K562 (cell line): ENCODE measurements at regions not wholly inside any gene's neighbourhood (a gene's known extent, or its start where the extent isn't known, plus 50 kb on each side); places are given as distances from the start of the nearest gene placed in this dataset.

Experiments
- ATAC-seq: fragments of 200-7000 bp; cut with Tn5 transposase; 3 replicates; pipeline ENCODE4 v1.9.1; 2020; ENCODE audit warnings: moderate library complexity
- BruUV-seq: library from RNA; stranded (reverse); fragments of 400-500 nt; replicated peaks from 2 replicates; lab custom pipeline; 2021; lab: Mats Ljungman, UMichigan
- CTCF ChIA-PET: fragments of 300-600 bp; formaldehyde crosslinking; extraction: SDS; loops from one replicate; lab custom pipeline; 2021; ENCODE audit warnings: low intra/inter-chr PET ratio; lab: Yijun Ruan, JAX
- POLR2A ChIA-PET: fragments of 300-600, 350-650 bp; sonication (Branson Sonifier 250); formaldehyde crosslinking; extraction: SDS; loops from one replicate; lab custom pipeline; 2021; ENCODE audit warnings: antibody characterized with exemption, inconsistent platforms; lab: Yijun Ruan, JAX
- DNase-seq, 4 experiments: peaks; one replicate each; pipeline versions ENCODE4 v3.0.0 to v3.0.0-alpha.2; 2011 to 2018; ENCODE audit warnings: low spot score in 3 of 4, mixed read lengths in 3 of 4; ENCODE audit errors: extremely low read depth in 1 of 4
- FAIRE-seq: peaks from 2 replicates; lab custom pipeline; 2011; peaks lifted over from hg19 to GRCh38; lab: Jason Lieb, UNC
- H2AFZ ChIP-seq: 2 replicates; pipeline ENCODE4 v1.6.0; 2011; ENCODE audit warnings: low read depth, low read length, control low read depth, inconsistent platforms
- H3K27ac ChIP-seq: fragments of 200-600 bp; 3 replicates; pipeline ENCODE4 v1.8.0; 2011; ENCODE audit warnings: low read depth, mild to moderate bottlenecking, control low read depth, inconsistent platforms, low read length, moderate library complexity, mixed read lengths; ENCODE audit errors: extremely low read depth
- H3K27me3 ChIP-seq, 2 experiments: fragments of 300-600 bp in 1 of 2; 2 replicates in 1 of 2; 3 replicates in 1 of 2; pipeline versions ENCODE4 v1.6.0 to v1.8.0; 2011; ENCODE audit warnings: inconsistent platforms in 2 of 2, low read length in 2 of 2, mild to moderate bottlenecking in 1 of 2, mixed read lengths in 1 of 2, moderate library complexity in 1 of 2; ENCODE audit not compliant: control insufficient read depth in 2 of 2, insufficient read depth in 2 of 2
- H3K36me3 ChIP-seq: fragments of 300-600 bp; 3 replicates; pipeline ENCODE4 v1.8.0; 2011; ENCODE audit warnings: mild to moderate bottlenecking, low read length, inconsistent platforms; ENCODE audit not compliant: control insufficient read depth, insufficient read depth
- H3K4me1 ChIP-seq, 2 experiments: fragments of 200-600 bp in 1 of 2; replicated peaks in 1 of 2; 2 replicates in 1 of 2; 3 replicates in 1 of 2; pipeline versions ENCODE4 v1.5.1 to v1.8.0; 2011; ENCODE audit warnings: inconsistent platforms in 2 of 2, low read length in 2 of 2, mild to moderate bottlenecking in 1 of 2, mixed read lengths in 1 of 2, moderate library complexity in 1 of 2; ENCODE audit not compliant: control insufficient read depth in 2 of 2, insufficient read depth in 2 of 2
- H3K4me2 ChIP-seq: 2 replicates; pipeline ENCODE4 v1.6.1; 2011; ENCODE audit warnings: low read length, control low read depth, inconsistent platforms, mixed read lengths; ENCODE audit not compliant: insufficient read depth
- H3K4me3 ChIP-seq: fragments of 200-600 bp; sonication (generic), shearing (Covaris generic); 2 replicates; pipeline ENCODE4 v1.5.1; 2016; ENCODE audit warnings: control low read depth, inconsistent platforms
- H3K79me2 ChIP-seq: fragments of 200-600 bp; 3 replicates; pipeline ENCODE4 v1.8.0; 2011; ENCODE audit warnings: low read length, inconsistent platforms; ENCODE audit not compliant: control insufficient read depth, insufficient read depth
- H3K9ac ChIP-seq, 2 experiments: 2 replicates each; pipeline versions ENCODE4 v1.6.0 to v1.6.1; 2011; ENCODE audit warnings: low read depth in 2 of 2, low read length in 2 of 2, control low read depth in 1 of 2, inconsistent platforms in 1 of 2, mild to moderate bottlenecking in 1 of 2, mixed read lengths in 1 of 2; ENCODE audit not compliant: insufficient read depth in 1 of 2
- H3K9me1 ChIP-seq: one replicate; pipeline ENCODE4 v1.6.0; 2011; ENCODE audit warnings: inconsistent platforms, mild to moderate bottlenecking, low read length, moderate library complexity; ENCODE audit not compliant: control insufficient read depth, insufficient read depth
- H3K9me3 ChIP-seq: replicated peaks from 2 replicates; pipeline ENCODE4 v1.5.1; 2011; ENCODE audit warnings: low read depth, low read length, inconsistent platforms; ENCODE audit not compliant: control insufficient read depth, insufficient read depth
- H4K20me1 ChIP-seq: replicated peaks from 2 replicates; pipeline ENCODE4 v1.6.1; 2011; ENCODE audit warnings: low read length, inconsistent platforms, mixed read lengths; ENCODE audit not compliant: control insufficient read depth, insufficient read depth
- ARID4B ChIP-seq: sonication (generic); formaldehyde crosslinking; IDR thresholded peaks from 2 replicates; pipeline ENCODE4 v1.8.0; 2022; ENCODE audit warnings: mild to moderate bottlenecking, missing genetic modification reagents
- RAD21 ChIP-seq, 2 experiments: fragments of 250-450 bp in 1 of 2; fragments of 450-650 bp in 1 of 2; sonication (Bioruptor Pico) in 1 of 2; formaldehyde crosslinking in 1 of 2; IDR thresholded peaks in 1 of 2; conservative IDR thresholded peaks in 1 of 2; 2 replicates each; pipeline versions ENCODE4 v1.4.0 to v1.8.0; 2020 to 2022; ENCODE audit warnings: mild to moderate bottlenecking in 2 of 2, moderate library complexity in 1 of 2
- WGBS: fragments of 100-300 bp; shearing (Covaris generic); methylation state at CpG from one replicate; pipeline ENCODE4 v1.1.6; 2016; ENCODE audit warnings: low coverage, mixed read lengths; ENCODE audit not compliant: insufficient coverage; ENCODE audit errors: missing lambda C conversion rate; 5-methylcytosine and 5-hydroxymethylcytosine counted together
- in situ Hi-C: fragments of 300-500 bp; cut with MboI; formaldehyde crosslinking; loops from 4 replicates; pipeline ENCODE4 v1.15.0; 2018; ENCODE audit warnings: inconsistent platforms, mixed read lengths
- intact Hi-C: fragments of 100-400 bp; cut with micrococcal nuclease; formaldehyde crosslinking; loops from 2 replicates; pipeline ENCODE4 v1.14.2; 2022

GRCh38 chr1:168789501-168789900, 60.5 kb upstream of the DPT start:
- H3K9ac ChIP-seq, result no peak overlapping the region
- no peak overlapping the region for H3K4me3 ChIP-seq
- TF ChIP-seq RAD21 (CRISPR knock-in tag; conservative IDR thresholded peaks at IDR 0.05 in 1 of 2, IDR thresholded peaks at IDR 0.05 in 1 of 2), result peak in 1 of 2 experiments; percentile 18; a peak in 1 of 4 replicates
- TF ChIP-seq ARID4B, result no peak
- TF ChIP-seq, all 486 proteins: peak for 1
- Histone ChIP-seq H3K27me3 (no peaks in the 10 kb centered on the region), H2AFZ (no peak overlapping the region), H3K27ac (no peak overlapping the region), H3K9me1 (no peaks in the 10 kb centered on the region), H3K36me3 (no peaks in the 10 kb centered on the region), H3K4me1 (no peaks in the 10 kb centered on the region), H4K20me1 (no peaks in the 10 kb centered on the region), H3K4me2 (no peak overlapping the region), H3K79me2 (no peaks in the 10 kb centered on the region), H3K9me3 (no peaks in the 10 kb centered on the region)
- whole genome bisulfite sequencing, result 0% methylated on average over 2 of the region's 2 CpGs
- intact Hi-C loops, result no loop called here
- FAIRE-seq (no peak), ATAC-seq (no peak), DNase-seq (no peak)
- in situ Hi-C loops, result no loop called here
- ChIA-PET CTCF (no interaction called here), POLR2A (no interaction called here)
- no TSS peak for BruUV-seq
